ENCODE measurements at regions not wholly inside any gene's neighbourhood (a gene's known extent, or its start where the extent isn't known, plus 50 kb on each side); places are given as distances from the start of the nearest gene placed in this dataset.
"Not testable (repeated sequence)": the region's sequence is repeated elsewhere in the genome, so short reads cannot be mapped to it uniquely, and the experiment has no call there.

DNA sequence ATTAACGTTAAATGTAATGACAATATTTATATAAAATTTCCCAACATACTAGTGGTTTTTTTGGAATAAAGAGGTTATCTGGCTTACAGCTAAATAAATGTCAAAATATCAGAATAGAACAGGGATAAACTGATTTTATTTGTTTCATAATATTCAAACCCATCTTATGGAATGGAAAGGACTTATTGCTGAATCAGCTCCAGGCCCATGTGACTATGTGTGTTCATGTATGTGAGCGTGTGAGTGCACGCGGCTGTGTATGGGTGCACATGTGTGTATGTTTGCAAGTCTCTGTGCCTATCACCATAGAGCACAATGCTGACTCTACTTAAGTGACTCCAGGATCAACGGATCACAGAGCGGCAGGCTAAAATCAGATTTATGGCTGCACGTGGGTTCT lies 392.3 kb upstream of the GRM7 start:
- no peak overlapping the region for H3K27ac ChIP-seq (ENCODE audit: low read length)
- H3K27me3 ChIP-seq (replicated peaks; ENCODE audit: insufficient read depth, low read length), result no peaks in the 10 kb centered on the region
- no peak overlapping the region for H3K9ac ChIP-seq (ENCODE audit: low read length)
- no peaks in the 10 kb centered on the region for H3K4me1 ChIP-seq (ENCODE audit: low read length)
- no peak for TF ChIP-seq EZH2 (optimal IDR thresholded peaks at IDR 0.05; ENCODE audit: low read depth, low read length)
- H3K79me2 ChIP-seq (ENCODE audit: low read length), result no peaks in the 10 kb centered on the region
- no peak overlapping the region for H3K4me3 ChIP-seq (ENCODE audit: low read length)
- no peak for DNase-seq
- H3F3A ChIP-seq (ENCODE audit: insufficient read depth, low read length), result no peaks in the 10 kb centered on the region
- H4K20me1 ChIP-seq (ENCODE audit: insufficient read depth, low read length), result no peaks in the 10 kb centered on the region
- H3K4me2 ChIP-seq (ENCODE audit: low read depth, low read length), result no peak overlapping the region
- H3K9me2 ChIP-seq (replicated peaks; ENCODE audit: insufficient read depth, low read length), result no peaks in the 10 kb centered on the region
- H3K36me3 ChIP-seq (replicated peaks; ENCODE audit: insufficient read depth, low read length), result no peaks in the 10 kb centered on the region
- no peaks in the 10 kb centered on the region for H3K9me3 ChIP-seq (replicated peaks; ENCODE audit: insufficient read depth, low read length)
- H2AFZ ChIP-seq (ENCODE audit: low read length), result no peak overlapping the region

DNA sequence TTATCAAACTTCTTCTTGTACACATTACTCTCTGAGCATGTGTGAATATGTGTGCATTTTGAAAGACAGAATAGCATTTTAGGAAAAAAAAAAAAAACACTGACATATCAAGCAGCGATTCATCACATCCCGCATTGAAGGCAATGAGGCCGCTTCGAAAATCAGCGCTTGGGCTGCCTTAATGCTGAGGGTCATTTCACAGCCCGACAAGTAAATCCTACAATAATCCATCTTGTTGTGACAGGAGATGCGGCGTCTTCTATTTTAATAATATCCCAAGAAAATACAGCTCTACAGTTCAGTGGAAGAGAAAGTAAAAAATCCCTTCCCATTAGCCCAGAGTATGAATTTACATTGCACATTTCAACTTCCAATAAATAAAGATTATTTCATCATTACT lies 389.2 kb upstream of the GRM7 start:
- Histone ChIP-seq H3K4me1 (ENCODE audit: low read length) (no peaks in the 10 kb centered on the region), H3K27ac (ENCODE audit: low read length) (no peak overlapping the region), H3K27me3 (replicated peaks; ENCODE audit: insufficient read depth, low read length) (no peaks in the 10 kb centered on the region), H3K4me3 (ENCODE audit: low read length) (no peak overlapping the region), H2AFZ (ENCODE audit: low read length) (no peak overlapping the region), H3K9ac (ENCODE audit: low read length) (no peak overlapping the region), H3K79me2 (ENCODE audit: low read length) (no peaks in the 10 kb centered on the region), H4K20me1 (ENCODE audit: insufficient read depth, low read length) (no peaks in the 10 kb centered on the region), H3K4me2 (ENCODE audit: low read depth, low read length) (no peak overlapping the region), H3K36me3 (replicated peaks; ENCODE audit: insufficient read depth, low read length) (no peaks in the 10 kb centered on the region), H3K9me3 (replicated peaks; ENCODE audit: insufficient read depth, low read length) (no peaks in the 10 kb centered on the region), H3K9me2 (replicated peaks; ENCODE audit: insufficient read depth, low read length) (no peaks in the 10 kb centered on the region), H3F3A (ENCODE audit: insufficient read depth, low read length) (no peaks in the 10 kb centered on the region)
- TF ChIP-seq, protein P1, sequence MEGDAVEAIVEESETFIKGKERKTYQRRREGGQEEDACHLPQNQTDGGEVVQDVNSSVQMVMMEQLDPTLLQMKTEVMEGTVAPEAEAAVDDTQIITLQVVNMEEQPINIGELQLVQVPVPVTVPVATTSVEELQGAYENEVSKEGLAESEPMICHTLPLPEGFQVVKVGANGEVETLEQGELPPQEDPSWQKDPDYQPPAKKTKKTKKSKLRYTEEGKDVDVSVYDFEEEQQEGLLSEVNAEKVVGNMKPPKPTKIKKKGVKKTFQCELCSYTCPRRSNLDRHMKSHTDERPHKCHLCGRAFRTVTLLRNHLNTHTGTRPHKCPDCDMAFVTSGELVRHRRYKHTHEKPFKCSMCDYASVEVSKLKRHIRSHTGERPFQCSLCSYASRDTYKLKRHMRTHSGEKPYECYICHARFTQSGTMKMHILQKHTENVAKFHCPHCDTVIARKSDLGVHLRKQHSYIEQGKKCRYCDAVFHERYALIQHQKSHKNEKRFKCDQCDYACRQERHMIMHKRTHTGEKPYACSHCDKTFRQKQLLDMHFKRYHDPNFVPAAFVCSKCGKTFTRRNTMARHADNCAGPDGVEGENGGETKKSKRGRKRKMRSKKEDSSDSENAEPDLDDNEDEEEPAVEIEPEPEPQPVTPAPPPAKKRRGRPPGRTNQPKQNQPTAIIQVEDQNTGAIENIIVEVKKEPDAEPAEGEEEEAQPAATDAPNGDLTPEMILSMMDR (IDR thresholded peaks at IDR 0.05; ENCODE audit: low read length), result no peak
- no peak for TF ChIP-seq EZH2phosphoT487 (IDR thresholded peaks at IDR 0.05; ENCODE audit: low read length)
- TF ChIP-seq EZH2 (optimal IDR thresholded peaks at IDR 0.05; ENCODE audit: low read depth, low read length), result no peak
- DNase-seq, result no peak

DNA sequence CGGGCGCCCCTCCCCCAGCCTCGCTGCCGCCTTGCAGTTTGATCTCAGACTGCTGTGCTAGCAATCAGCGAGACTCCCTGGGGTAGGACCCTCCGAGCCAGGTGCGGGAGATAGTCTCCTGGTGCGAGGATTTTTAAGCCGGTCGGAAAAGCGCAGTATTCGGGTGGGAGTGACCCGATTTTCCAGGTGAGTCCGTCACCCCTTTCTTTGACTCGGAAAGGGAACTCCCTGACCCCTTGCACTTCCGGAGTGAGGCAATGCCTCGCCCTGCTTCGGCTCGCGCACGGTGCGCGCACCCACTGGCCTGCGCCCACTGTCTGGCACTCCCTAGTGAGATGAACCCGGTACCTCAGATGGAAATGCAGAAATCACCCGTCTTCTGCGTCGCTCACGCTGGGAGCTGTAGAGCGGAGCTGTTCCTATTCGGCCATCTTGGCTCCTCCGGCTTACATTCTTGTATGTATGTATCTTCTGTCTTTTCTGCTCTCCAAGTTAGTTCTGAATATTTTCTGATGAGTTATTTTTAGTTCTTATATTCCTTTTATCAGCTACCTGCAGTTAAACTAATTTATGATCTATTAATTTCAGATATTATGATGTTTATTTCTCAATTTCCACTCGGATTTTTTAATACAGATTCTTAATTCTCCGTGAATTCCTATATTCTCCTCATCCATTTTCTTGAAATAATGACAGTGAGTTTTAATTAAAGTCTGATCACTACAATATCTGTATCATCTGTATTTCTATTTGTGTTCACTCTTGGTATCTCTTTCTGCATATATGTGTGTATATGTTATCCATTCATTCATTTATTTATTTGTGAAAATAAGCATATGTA lies 370.2 kb upstream of the GRM7 start:
- not testable (repeated sequence) for H3F3A ChIP-seq (ENCODE audit: insufficient read depth, low read length); H3K9ac ChIP-seq (ENCODE audit: low read length); H3K27me3 ChIP-seq (replicated peaks; ENCODE audit: insufficient read depth, low read length); H3K4me1 ChIP-seq (ENCODE audit: low read length); H3K9me3 ChIP-seq (replicated peaks; ENCODE audit: insufficient read depth, low read length); H3K4me2 ChIP-seq (ENCODE audit: low read depth, low read length); H3K27ac ChIP-seq (ENCODE audit: low read length); DNase-seq; H3K4me3 ChIP-seq (ENCODE audit: low read length); H3K79me2 ChIP-seq (ENCODE audit: low read length); H3K36me3 ChIP-seq (replicated peaks; ENCODE audit: insufficient read depth, low read length); H4K20me1 ChIP-seq (ENCODE audit: insufficient read depth, low read length); H2AFZ ChIP-seq (ENCODE audit: low read length); H3K9me2 ChIP-seq (replicated peaks; ENCODE audit: insufficient read depth, low read length)

DNA sequence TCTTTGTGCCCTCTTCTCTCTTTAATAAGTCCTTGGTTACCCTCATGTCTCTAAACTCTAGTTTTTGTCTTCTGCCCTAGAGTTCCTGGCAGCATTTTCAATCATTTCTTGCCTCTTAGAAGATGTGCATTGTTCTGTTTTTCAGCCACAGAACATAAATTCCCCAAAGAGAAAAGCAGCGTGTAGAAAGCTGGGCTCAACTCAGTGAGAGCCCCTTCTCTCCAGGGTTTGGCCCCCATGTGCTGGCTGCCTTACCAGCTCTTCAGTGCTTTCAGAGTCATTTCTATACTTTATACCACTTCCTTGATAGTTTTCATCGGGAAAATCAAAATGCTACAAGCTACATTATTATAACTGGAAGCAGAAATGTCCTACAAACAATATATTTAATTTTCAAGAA lies 369.1 kb upstream of the GRM7 start:
- Histone ChIP-seq H3K27me3 (replicated peaks; ENCODE audit: insufficient read depth, low read length) (no peaks in the 10 kb centered on the region), H4K20me1 (ENCODE audit: insufficient read depth, low read length) (no peaks in the 10 kb centered on the region), H3K4me2 (ENCODE audit: low read depth, low read length) (no peak overlapping the region), H3K36me3 (replicated peaks; ENCODE audit: insufficient read depth, low read length) (no peaks in the 10 kb centered on the region), H3K79me2 (ENCODE audit: low read length) (no peaks in the 10 kb centered on the region), H3K9me3 (replicated peaks; ENCODE audit: insufficient read depth, low read length) (no peaks in the 10 kb centered on the region), H3K4me3 (ENCODE audit: low read length) (no peak overlapping the region), H3F3A (ENCODE audit: insufficient read depth, low read length) (no peaks in the 10 kb centered on the region), H3K27ac (ENCODE audit: low read length) (no peak overlapping the region), H3K9ac (ENCODE audit: low read length) (no peak overlapping the region), H3K4me1 (ENCODE audit: low read length) (no peaks in the 10 kb centered on the region), H3K9me2 (replicated peaks; ENCODE audit: insufficient read depth, low read length) (no peaks in the 10 kb centered on the region), H2AFZ (ENCODE audit: low read length) (no peak overlapping the region)
- TF ChIP-seq EZH2 (optimal IDR thresholded peaks at IDR 0.05; ENCODE audit: low read depth, low read length), result no peak
- TF ChIP-seq EZH2phosphoT487 (IDR thresholded peaks at IDR 0.05; ENCODE audit: low read length), result no peak
- TF ChIP-seq, protein P1 (IDR thresholded peaks at IDR 0.05; ENCODE audit: low read length), result no peak
- no peak for DNase-seq
